ENCODE measurements at regions not wholly inside any gene's neighbourhood (a gene's known extent, or its start where the extent isn't known, plus 50 kb on each side); places are given as distances from the start of the nearest gene placed in this dataset.

GRCh38 chr20:12014276-12014675, 96.6 kb downstream of the BTBD3 start:
- intact Hi-C loops (cut with DNase I): no loop called here
- Histone ChIP-seq H3K27me3 (no peaks in the 10 kb centered on the region), H3K4me1 (no peaks in the 10 kb centered on the region), H3K9me3 (no peaks in the 10 kb centered on the region), H3K36me3 (no peaks in the 10 kb centered on the region), H3K4me3 (no peak overlapping the region), H3K27ac (no peak overlapping the region)
- no peak for TF ChIP-seq CTCF (IDR thresholded peaks at IDR 0.05)
- DNase-seq (ENCODE audit: low spot score in 2 of 2): no peak

- no peak for DNase-seq (ENCODE audit: low spot score in 2 of 2)
- TF ChIP-seq CTCF (IDR thresholded peaks at IDR 0.05): no peak
- H3K27ac ChIP-seq: no peak overlapping the region
- H3K4me1 ChIP-seq: no peaks in the 10 kb centered on the region
- no peaks in the 10 kb centered on the region for H3K9me3 ChIP-seq
- no peaks in the 10 kb centered on the region for H3K27me3 ChIP-seq
- no peaks in the 10 kb centered on the region for H3K36me3 ChIP-seq
- intact Hi-C loops (cut with DNase I): no loop called here
- no peak overlapping the region for H3K4me3 ChIP-seq
Observed at GRCh38 chr20:12014736-12015135, 97.0 kb downstream of the BTBD3 start.

- intact Hi-C loops (cut with DNase I): no loop called here
- no peak for TF ChIP-seq CTCF (IDR thresholded peaks at IDR 0.05)
- H3K27me3 ChIP-seq: no peaks in the 10 kb centered on the region
- no peaks in the 10 kb centered on the region for H3K36me3 ChIP-seq
- H3K4me3 ChIP-seq: no peak overlapping the region
- no peak for DNase-seq (ENCODE audit: low spot score in 2 of 2)
- no peak overlapping the region for H3K27ac ChIP-seq
- no peaks in the 10 kb centered on the region for H3K4me1 ChIP-seq
- no peaks in the 10 kb centered on the region for H3K9me3 ChIP-seq
Observed at GRCh38 chr20:12016291-12016690, 98.6 kb downstream of the BTBD3 start.

- no peaks in the 10 kb centered on the region for H3K27me3 ChIP-seq
- intact Hi-C loops (cut with DNase I): no loop called here
- no peaks in the 10 kb centered on the region for H3K9me3 ChIP-seq
- no peak overlapping the region for H3K27ac ChIP-seq
- H3K4me3 ChIP-seq: no peak overlapping the region
- no peak for DNase-seq (ENCODE audit: low spot score in 2 of 2)
- TF ChIP-seq CTCF (IDR thresholded peaks at IDR 0.05): no peak
- H3K4me1 ChIP-seq: no peaks in the 10 kb centered on the region
- H3K36me3 ChIP-seq: no peaks in the 10 kb centered on the region
Observed at GRCh38 chr20:12019715-12020114, 102.0 kb downstream of the BTBD3 start.

- Histone ChIP-seq H3K27me3 (no peaks in the 10 kb centered on the region), H3K4me3 (no peak overlapping the region), H3K9me3 (no peaks in the 10 kb centered on the region), H3K27ac (no peak overlapping the region), H3K4me1 (no peaks in the 10 kb centered on the region), H3K36me3 (no peaks in the 10 kb centered on the region)
- TF ChIP-seq CTCF (IDR thresholded peaks at IDR 0.05): no peak
- DNase-seq (ENCODE audit: low spot score in 2 of 2): no peak
- intact Hi-C loops (cut with DNase I): no loop called here
Observed at GRCh38 chr20:12020846-12021245, 103.2 kb downstream of the BTBD3 start.

GRCh38 chr20:12022126-12022525, 104.4 kb downstream of the BTBD3 start:
- no peaks in the 10 kb centered on the region for H3K36me3 ChIP-seq
- H3K27ac ChIP-seq: no peak overlapping the region
- H3K4me1 ChIP-seq: no peaks in the 10 kb centered on the region
- intact Hi-C loops (cut with DNase I): no loop called here
- DNase-seq (ENCODE audit: low spot score in 2 of 2): no peak
- H3K27me3 ChIP-seq: no peaks in the 10 kb centered on the region
- TF ChIP-seq CTCF (IDR thresholded peaks at IDR 0.05): no peak
- no peak overlapping the region for H3K4me3 ChIP-seq
- no peaks in the 10 kb centered on the region for H3K9me3 ChIP-seq
